GM19035 (cell line): ENCODE measurements at regions not wholly inside any gene's neighbourhood (a gene's known extent, or its start where the extent isn't known, plus 50 kb on each side); places are given as distances from the start of the nearest gene placed in this dataset.

Experiments
- ATAC-seq: cut with Tn5 transposase; IDR thresholded peaks from one replicate; pipeline ENCODE4 v1.9.1; 2021; ENCODE audit not compliant: unreplicated experiment

DNA sequence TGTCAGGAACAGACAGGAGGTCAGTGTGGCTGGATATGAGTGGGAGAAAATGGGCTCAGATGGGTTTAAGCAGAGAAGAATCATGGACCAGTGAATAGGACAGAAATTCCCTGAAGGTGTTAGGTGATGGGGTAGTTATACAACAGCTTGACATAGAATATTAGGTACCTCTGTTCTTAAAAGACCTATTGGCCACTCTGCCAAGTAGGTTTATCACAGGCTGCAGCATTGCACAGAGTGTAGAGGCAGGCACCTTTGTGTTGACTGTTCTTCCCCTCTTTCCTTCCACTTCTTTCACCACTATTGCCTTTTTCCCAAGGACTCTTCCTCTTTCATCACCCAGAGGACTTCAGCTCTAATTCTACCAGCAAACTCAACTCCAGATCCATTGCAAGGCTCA, 274.4 kb downstream of the CDCA7 start:
- no peak for ATAC-seq

DNA sequence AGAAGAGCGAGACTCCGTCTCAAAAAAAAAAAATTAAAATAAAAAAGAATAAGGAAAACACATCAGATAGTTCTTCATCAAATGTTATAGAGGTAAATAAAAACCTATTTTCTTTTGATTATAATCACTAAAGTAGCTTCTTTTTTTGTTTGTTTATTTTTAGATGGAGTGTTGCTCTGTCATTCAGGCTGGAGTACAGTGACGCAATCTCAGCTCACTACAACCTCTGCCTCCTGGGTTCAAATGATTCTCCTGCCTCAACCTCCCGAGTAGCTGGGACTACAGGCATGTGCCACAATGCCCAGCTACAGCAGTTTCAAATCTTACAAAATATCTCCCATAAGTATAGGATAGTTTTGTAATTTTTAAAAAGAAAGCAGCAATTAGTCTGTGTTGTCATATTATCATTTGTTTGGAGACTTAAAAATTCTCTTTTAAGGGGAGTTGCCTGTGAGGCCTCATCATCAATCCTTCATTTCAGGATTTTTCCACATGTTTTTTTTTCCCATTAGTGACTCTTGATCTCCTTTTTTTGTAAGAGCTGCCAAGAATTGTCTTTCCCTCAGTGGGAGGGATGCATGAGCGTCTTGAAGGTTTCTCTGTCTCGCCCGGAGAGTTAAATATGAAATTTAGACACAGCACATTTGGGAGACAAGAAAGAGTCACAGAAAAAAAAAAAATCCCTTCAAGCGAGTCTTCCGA, 275.9 kb downstream of the CDCA7 start:
- ATAC-seq: no peak

DNA sequence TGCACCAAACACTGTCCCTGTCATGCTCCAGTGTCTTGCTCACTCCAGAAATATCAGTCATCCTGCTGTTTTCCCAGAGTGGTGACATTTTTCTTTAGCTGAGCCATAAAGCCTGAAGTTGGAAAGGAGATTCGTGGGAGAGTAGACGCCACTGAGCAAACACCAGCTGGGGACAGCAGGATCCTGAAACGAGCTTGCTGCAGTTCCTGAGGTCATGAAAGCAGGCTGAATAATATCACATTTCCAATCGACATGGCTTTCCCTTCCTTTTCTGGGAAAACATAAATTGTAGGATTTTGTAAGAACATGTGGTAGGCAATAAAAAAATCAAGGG, 276.4 kb downstream of the CDCA7 start:
- no peak for ATAC-seq

DNA sequence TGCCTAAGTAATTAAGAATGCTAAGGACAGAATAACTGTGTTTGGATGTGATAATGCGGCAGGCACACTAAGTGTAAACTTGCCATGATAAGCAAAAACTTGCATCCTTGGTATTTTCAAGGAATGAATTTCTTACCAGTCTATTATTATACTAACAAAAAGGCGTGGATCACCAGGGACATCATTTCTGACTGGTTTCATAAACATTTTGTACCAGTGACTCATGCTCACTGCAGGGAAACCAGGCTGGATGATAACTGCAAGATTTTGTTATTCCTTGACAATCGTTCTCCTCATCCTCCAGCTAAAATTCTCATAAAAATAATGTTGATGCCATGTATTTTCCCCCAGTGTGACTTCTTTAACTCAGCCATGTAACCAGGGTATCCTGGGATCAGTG, 289.5 kb downstream of the CDCA7 start:
- no peak for ATAC-seq

DNA sequence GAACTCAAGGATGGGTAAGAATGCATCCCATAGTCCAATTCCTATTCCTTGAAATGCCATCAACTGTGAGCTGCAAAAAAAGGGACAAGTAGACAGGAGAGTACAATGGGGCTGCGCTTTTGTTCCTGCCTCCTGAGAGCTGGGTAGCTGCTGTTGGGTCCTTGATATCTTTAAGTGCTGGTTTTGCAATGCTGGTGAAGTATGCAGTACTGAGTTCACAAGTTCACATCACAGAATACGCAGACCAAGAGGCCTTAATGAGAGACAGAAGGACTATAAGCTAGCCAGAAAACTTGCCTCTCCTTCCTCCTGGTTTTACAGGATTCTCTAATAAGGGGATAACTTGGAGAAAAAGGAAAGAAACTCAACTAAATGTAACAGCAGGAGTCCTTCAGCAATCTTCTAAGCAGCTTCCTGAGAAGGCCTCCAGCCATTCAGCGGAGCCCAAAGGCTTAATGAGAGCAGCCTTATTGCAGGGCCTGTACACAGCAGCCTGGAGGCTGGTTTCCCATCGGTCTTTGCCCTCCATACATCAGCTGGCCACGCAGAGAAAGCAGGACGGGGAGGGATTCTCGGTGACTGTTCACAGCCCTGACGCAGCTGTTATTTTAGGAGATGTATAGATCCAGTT, 293.1 kb downstream of the CDCA7 start:
- ATAC-seq: no peak

DNA sequence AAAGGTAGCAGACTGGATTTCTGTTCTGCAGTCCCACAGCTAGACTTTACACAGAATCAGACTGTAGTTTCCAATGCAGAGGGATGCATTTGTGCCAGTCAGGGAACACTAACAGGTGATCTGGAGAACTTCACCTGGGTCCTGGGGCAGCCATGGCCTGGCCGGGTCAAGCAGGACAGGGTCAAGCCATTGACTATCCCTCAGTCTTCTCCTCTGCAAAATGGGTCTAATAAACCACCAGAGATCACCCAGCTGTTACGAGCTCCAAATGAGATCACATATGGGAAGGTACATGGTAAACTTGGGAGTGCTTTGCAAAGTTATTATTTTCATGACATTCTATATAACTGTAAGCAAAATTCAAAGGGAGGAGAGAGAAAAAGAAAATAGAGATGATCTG, 294.1 kb downstream of the CDCA7 start:
- no peak for ATAC-seq

DNA sequence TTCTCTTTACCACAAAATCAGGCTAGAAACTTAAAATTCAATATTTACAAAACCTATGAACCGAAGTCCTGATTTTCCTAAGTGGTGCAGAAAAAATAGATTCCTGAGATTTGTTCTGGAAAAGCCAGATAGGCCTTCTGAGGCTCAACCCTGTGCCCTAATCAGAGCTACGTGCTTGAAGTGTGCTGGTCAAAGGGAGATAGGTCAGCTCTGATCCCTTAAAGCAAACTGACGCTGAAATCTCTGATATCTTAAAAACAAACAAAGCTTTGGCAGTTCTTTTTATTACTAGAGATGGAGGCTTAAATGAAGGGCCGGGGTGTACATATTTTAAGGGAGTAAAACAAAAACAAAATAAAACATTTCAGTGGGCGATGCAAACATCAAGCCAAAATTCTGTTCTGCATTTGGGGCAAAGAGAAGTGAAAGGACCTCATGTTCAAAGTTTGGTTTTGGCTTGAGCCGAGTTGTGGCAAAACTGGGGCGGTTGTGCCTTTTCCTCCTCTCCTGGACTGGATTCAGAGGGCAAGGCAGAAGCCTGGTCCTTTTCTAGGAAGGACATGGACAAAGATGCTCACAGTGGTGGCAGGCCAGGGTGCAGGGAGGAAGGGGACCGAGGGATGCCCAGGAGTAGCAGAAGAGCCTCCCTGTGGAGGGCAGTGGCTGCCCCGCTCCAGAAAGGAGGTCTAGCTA, 295.0 kb downstream of the CDCA7 start:
- no peak for ATAC-seq

DNA sequence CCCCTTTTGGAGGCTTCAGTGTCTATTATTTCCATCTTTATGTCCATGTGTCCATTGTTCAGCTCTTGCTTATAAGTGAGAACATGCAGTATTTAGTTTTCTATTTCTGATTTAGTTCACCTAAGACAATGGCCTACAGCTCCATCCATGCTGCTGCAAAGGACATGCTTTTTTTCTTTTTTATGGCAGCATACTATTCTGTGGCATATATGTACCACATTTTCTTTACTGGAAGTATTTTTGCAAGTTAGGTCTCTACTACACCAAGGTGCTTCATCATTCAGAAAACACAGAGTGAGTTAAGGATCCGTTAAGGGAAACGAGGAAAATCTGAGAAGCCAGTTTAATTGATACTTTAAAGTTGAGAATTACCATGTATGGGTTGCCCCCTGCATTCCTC, 297.2 kb downstream of the CDCA7 start:
- ATAC-seq: no peak

DNA sequence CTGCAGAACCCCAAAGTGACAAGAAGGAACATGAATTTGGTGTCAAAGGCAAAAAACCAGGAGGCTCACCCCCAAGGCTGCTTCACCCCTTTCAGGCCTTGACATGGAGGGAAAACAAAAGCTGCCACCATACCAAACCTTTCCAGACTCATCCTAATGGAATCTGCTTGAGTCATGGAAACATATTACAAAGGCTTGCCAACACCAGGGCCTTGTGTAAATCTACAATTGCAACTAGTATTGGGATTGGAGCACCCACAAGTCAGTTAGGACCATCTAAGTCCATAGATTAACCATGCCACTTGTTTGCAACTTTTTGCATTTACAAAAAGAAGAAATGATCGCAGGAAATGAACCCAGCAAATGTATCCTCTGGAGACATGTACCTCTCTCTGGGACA, 297.6 kb downstream of the CDCA7 start:
- ATAC-seq: no peak

DNA sequence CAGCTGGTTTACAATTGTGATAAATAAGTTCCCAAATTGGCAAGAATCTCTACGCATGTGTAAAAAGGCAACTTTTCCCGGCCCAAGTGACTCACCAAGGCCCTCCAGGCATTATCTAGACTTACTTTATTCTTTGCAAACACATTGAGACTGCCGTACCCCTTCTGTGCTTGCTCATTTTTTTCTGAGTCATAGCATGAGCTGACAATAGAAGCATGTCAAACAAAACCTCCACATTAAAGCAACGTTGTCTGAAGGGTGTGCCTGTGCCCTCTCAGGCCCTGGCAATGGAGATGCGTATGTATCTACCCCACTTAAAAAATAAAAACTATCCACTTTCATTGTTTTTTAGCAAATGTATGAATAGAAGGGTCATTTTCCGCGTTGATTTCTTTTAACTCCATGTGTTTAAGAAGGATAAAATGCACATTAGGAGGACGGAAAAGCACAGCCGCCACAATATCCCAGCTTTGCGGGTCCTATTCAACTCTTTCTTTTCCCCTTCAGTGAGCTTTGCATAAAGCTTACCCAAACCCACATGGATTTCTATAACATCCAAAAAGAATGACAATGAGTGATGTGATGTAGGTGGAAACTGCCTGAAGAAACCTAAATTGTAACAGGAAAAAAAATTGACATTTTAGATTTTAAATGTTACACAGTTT, 298.2 kb downstream of the CDCA7 start:
- ATAC-seq: no peak

DNA sequence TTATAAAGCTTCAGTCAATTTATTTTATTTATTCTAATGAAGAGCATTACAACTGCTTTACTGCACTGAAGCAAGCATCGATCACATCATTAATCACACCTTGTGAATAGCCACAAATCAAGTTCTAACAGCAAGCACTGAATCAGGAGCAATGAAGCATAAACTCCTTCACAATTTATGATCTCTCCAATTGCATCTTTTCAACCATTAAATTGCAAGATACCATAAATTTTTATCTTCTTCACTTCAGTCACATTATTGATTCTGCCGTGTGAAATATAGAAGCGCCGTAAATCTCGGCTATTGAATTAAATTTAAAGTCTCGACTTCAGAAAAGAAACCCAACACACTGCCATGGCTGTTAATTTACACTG, 298.7 kb downstream of the CDCA7 start:
- no peak for ATAC-seq

DNA sequence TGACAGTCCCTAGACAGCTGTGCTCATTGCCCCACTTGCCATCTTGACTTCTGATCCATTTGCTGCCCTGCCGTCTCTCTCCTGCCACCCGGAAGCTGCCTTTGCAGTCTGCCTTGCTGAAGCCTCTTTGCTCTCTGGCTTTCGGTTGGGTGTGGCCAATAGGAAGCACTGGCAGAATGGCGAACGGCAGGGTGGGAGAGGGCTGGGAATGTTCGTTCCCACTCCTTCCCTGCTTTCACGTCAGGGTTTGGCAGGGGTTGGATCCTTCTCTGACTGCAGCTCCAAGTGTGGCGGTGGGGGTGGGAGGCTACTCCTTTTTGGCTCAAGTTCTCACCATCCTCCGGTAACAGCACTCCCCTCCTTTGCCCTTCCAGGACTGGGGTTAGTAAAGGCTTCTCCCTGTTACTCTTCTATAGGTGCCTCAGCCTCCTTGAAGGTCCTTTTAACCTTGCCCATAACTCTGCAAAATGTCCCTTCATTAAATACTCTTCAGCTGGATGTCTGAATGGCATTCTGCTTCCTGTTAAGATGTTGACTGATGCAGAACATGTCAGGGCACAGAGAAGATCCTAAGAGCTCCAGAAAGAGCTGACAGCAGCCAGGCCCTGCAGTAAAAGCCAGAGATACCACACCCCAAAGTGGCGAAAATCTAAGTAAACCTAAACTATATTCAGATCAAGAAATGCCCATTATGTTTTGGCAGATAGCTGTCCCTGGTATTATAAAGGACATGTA, 299.7 kb downstream of the CDCA7 start:
- ATAC-seq: no peak

DNA sequence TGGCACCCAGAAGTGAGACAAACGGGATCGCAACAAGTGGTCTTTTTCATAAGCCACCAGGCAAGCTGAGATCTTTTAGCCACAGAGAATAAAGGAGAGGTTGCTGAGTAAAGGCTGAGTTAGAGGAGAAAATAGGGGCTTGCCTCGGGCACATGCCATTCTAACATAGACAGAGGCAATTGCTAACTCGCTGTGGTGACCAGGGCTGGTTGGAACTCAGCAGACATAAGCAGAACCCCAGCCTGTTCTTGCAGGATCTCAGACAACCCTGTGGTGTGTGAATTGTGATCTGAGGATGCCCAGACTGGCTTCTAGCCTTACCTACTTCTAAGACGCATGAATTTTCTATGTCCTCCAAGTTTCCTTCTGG, 300.2 kb downstream of the CDCA7 start:
- no peak for ATAC-seq

DNA sequence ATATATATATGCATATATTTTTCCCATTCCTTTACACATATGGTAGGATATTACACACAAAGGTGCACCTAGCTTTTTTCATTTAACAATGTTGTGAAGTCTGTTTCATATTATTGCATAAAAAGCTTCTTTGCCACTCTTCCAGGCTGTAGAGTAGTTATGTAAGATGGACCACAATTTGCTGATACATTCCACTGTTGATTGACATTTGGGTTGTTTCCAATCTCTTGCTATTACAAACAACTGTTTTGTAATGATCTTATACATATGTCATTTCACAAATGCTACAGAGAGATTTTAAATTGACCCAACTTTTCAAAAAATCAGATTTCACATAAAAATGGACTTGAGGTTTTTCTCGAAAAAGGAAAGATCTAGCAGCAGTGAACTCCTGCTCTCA, 301.4 kb downstream of the CDCA7 start:
- ATAC-seq: no peak

DNA sequence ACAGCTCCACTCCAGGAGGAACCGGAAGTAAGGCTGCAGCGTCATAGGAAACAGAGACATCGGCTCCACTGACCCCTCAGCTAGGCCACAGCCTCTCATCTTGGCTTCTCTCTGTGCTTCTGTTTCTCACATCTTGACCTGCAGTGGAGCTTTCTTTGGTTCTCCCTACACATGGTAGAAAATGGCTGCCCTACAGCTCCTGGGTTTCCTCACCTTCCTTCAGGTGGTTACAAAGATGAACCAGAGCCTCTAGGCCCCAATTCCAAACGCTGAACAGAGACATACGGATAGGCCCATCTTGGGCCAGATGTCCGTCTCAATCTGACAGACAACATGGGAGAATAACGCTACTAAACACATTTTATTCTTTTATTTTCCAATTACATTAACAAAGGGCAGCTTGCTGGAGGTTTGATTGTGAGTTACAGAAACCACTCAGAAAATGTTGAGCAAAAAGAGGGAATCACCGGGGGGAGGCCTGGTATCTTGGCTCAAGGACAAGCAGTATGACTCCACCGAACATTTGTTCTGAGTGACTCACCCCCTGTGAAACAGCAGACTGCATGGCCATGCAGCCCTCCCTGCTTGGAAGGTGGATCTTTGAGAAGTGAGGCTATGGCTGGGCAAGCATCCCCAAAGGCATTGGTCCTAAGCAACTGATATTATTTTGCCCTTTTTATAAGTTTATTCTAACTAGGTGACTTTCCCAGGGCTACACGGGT, 303.5 kb downstream of the CDCA7 start:
- ATAC-seq: no peak

DNA sequence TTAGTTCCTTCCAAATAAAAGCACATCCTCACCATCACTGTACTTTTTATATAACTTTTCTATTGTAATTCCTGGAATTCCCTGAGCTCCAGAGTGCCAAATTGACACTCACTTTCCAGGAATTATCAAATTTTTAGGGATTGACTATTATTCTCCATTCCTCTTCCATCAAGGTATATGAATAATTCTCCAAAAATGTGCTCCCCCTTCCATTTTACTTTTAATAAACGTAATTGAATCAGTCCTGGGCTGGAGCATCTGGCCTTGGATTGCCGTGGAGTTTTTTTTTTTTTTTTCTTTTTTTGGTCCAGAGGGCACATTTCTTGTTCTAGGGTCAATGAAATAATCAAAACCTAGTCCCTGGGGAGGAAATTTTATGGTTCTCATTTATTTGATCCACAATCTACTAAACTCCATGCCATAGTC, 304.3 kb downstream of the CDCA7 start:
- ATAC-seq: no peak

DNA sequence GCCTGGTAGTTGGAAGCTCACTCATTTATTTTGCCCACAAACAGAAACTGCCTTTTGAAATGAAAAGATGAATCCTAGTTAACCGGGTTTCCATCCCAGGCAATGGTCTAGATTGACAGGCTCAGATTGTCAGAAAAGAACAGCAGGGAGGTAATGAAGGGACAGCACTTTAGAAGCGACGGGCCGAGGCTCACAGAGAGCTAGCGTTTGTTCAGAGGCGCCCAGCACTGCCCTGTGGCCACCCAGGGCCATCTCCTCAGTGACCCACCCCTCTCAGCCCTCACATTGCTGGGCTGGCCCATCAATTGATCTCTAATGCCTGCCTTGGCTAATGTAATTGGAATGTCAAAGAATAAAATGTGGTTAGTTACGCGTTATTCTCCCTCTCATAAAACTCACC, 304.8 kb downstream of the CDCA7 start:
- no peak for ATAC-seq

DNA sequence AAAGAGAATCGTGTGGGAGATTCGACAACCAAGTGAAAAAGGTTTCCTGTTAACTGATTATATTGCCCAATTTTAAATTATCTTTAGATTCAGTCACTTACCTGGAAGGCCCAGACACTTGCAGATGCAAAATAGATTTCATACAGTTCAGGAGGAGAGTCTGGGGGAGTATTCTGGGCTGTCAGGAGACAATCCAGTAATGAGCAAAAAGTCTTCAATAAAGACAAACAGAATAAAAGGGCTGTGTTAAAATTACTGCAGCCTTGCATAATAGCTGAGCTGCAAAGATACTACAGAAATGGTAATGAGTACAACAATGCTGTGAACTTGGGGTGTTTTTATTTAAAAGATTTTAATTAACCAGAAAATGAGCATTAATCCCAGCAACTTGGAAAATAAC, 303.6 kb downstream of the SP3 start:
- ATAC-seq: no peak

DNA sequence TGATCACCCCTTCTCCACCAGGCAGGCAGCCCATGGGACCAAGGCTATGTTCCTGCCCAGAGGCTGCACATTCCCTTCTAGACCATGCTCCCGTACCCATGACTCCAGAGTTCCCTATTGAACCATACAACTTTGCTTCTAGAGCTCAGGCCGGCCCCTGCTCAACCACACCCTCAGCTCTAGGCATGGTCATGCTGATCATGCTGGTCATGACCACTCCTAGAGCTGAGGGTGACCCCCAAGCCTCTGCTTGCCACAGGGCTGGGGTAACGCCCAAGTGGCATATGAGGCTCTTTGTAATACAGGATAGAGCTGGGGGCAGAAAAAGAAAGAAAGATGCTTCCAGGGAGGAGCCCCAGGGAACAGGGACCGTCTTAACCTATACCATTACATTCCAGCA, 301.8 kb downstream of the SP3 start:
- no peak for ATAC-seq

DNA sequence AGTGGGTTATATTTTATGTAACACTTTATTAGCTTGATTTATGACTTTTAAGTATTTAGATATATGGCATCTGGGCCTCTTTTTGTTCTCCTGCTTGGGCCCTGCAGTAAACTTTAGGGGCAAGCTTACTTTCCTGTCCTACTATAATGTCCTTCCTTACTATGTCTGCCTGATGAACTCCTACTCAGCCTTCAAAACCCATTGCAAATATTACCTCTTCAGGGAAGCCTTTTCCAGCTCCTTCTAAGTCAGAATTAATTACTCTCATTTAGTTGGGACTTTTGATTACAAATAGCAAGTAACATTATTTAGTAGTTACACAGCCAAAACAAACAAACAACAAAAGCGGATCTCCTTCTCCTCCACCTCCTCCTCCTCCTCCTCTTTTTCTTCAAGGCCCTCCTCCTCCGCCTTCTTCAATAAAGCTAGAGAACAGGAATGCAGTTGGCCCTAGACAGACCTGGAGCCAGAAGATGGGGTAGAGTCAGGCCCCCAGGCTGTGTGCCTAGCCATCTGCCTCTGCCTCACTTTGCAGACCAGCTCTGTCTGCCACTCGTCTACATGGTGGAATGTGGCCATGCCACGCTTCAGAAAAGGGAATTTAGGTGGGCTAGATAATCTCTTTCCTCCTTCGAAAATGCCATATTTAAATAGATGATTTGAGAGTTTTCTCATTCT, 301.2 kb downstream of the SP3 start:
- no peak for ATAC-seq
